HEK293T (cell line): ENCODE measurements at regions not wholly inside any gene's neighbourhood (a gene's known extent, or its start where the extent isn't known, plus 50 kb on each side); places are given as distances from the start of the nearest gene placed in this dataset.

Experiments
- ARNT ChIP-seq: fragments of 450-650 bp; IDR thresholded peaks from 2 replicates; pipeline ENCODE4 v1.6.1; 2017; ENCODE audit warnings: mild to moderate bottlenecking
- CTBP1 ChIP-seq: fragments of 450-650 bp; IDR thresholded peaks from 2 replicates; pipeline ENCODE4 v1.6.1; 2016; ENCODE audit warnings: borderline replicate concordance
- FOXA1 ChIP-seq: fragments of 450-650 bp; IDR thresholded peaks from 2 replicates; pipeline ENCODE4 v1.6.1; 2016; ENCODE audit warnings: mild to moderate bottlenecking
- FOXM1 ChIP-seq: fragments of 450-650 bp; IDR thresholded peaks from 2 replicates; pipeline ENCODE4 v1.6.1; 2017; ENCODE audit warnings: mild to moderate bottlenecking, borderline replicate concordance
- NFRKB ChIP-seq: fragments of 450-650 bp; IDR thresholded peaks from 2 replicates; pipeline ENCODE4 v1.6.1; 2016; ENCODE audit warnings: mild to moderate bottlenecking, moderate library complexity
- SP1 ChIP-seq: fragments of 450-650 bp; IDR thresholded peaks from 2 replicates; pipeline ENCODE4 v1.6.1; 2017

DNA sequence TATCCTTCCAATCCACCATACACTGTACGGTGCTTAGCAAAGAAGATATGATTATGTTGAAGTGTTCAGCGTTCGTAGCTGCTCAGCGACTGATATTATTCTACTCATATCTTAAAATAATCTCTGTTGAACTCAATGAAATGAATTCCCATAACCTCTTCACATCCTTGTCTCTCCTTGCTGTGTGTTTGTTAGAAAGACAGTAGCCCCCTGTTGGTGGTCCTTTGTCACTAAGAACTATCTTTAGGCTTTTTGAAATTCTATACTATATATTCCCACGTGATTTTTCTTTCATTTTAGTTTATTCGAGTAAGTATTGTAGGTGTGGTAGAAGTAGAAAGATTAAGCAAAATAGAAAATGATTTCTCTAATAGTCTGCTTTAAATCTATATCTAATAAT is 762.8 kb upstream of the WWC1 start:
- TF ChIP-seq FOXA1: no peak
- no peak for TF ChIP-seq FOXM1
- no peak for TF ChIP-seq NFRKB
- TF ChIP-seq SP1: no peak
- no peak for TF ChIP-seq ARNT
- TF ChIP-seq CTBP1: no peak
